ENCODE measurements at regions not wholly inside any gene's neighbourhood (a gene's known extent, or its start where the extent isn't known, plus 50 kb on each side); places are given as distances from the start of the nearest gene placed in this dataset.

DNA sequence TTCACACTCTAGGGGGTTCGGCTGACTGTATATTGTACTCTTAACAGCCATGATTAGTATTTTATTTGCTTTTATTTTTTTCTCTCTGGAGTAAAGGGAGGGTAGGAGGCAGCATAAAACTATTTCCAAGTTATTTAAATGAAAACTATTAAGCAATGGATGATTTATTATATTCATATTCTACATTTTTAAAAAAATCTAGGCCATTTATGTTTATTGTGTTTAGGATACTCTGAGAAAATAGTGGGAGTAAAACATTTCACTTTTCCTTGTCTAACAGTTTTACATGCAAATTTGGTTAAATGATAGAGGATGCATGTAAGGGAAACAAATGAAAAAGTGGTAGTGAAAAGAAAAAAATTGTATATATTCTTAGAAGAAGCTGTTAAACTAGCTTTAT, 276.3 kb downstream of the GAS1 start:
- Histone ChIP-seq H3K36me3 (no peaks in the 10 kb centered on the region), H3K9me3 (ENCODE audit: low read depth) (no peaks in the 10 kb centered on the region), H3K4me3 (no peak overlapping the region), H3K4me1 (ENCODE audit: low read depth) (peaks cover 23% of the 10 kb centered on the region), H3K27ac (no peak overlapping the region), H3K27me3 (no peaks in the 10 kb centered on the region)
- DNase-seq (ENCODE audit: low read depth in 1 of 2, low spot score in 1 of 2), result no peak
- no peak for TF ChIP-seq CTCF (IDR thresholded peaks at IDR 0.05; ENCODE audit: low read depth, low read length)

DNA sequence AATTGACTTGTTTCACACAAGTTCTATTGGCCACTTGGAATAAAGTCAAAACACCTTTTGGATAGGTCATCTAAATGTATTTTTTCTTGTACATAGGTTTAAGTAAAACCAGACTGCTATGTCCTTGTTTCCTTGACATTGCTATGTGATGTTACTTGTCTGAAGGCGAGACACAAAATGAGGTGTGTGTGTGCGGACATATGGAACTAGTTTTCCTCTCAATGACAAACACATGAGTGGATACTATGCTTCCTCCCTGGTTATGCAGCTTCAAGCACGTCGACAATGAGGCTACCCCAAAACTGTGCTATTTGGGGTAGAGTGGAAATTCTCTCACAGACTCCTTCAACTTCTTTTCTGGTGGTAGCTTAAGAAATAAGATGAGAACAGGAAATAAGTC, 276.8 kb downstream of the GAS1 start:
- H3K4me1 ChIP-seq (ENCODE audit: low read depth), result peaks cover 18% of the 10 kb centered on the region
- H3K27me3 ChIP-seq, result no peaks in the 10 kb centered on the region
- H3K36me3 ChIP-seq, result no peaks in the 10 kb centered on the region
- DNase-seq (ENCODE audit: low read depth in 1 of 2, low spot score in 1 of 2), result no peak
- no peak overlapping the region for H3K27ac ChIP-seq
- H3K4me3 ChIP-seq, result no peak overlapping the region
- TF ChIP-seq CTCF (IDR thresholded peaks at IDR 0.05; ENCODE audit: low read depth, low read length), result no peak
- H3K9me3 ChIP-seq (ENCODE audit: low read depth), result no peaks in the 10 kb centered on the region

- Histone ChIP-seq H3K4me1 (ENCODE audit: low read depth) (peaks cover 13% of the 10 kb centered on the region), H3K36me3 (no peaks in the 10 kb centered on the region), H3K27ac (no peak overlapping the region), H3K27me3 (peaks cover 3% of the 10 kb centered on the region), H3K4me3 (no peak overlapping the region), H3K9me3 (ENCODE audit: low read depth) (no peaks in the 10 kb centered on the region)
- no peak for TF ChIP-seq CTCF (IDR thresholded peaks at IDR 0.05; ENCODE audit: low read depth, low read length)
- no peak for DNase-seq (ENCODE audit: low read depth in 1 of 2, low spot score in 1 of 2)
Measured at GRCh38 chr9:86670076-86670475, 277.2 kb downstream of the GAS1 start.

GRCh38 chr9:86669422-86669821, 277.9 kb downstream of the GAS1 start:
- no peak for TF ChIP-seq CTCF (IDR thresholded peaks at IDR 0.05; ENCODE audit: low read depth, low read length)
- no peak for DNase-seq (ENCODE audit: low read depth in 1 of 2, low spot score in 1 of 2)
- H3K4me1 ChIP-seq (ENCODE audit: low read depth), result peaks cover 7% of the 10 kb centered on the region
- no peak overlapping the region for H3K4me3 ChIP-seq
- no peaks in the 10 kb centered on the region for H3K9me3 ChIP-seq (ENCODE audit: low read depth)
- no peaks in the 10 kb centered on the region for H3K36me3 ChIP-seq
- H3K27ac ChIP-seq, result no peak overlapping the region
- H3K27me3 ChIP-seq, result peaks cover 3% of the 10 kb centered on the region

GRCh38 chr9:86668488-86668887, 278.8 kb downstream of the GAS1 start:
- Histone ChIP-seq H3K4me3 (no peak overlapping the region), H3K4me1 (ENCODE audit: low read depth) (peaks cover 4% of the 10 kb centered on the region), H3K27me3 (peaks cover 3% of the 10 kb centered on the region), H3K27ac (no peak overlapping the region), H3K9me3 (ENCODE audit: low read depth) (no peaks in the 10 kb centered on the region), H3K36me3 (no peaks in the 10 kb centered on the region)
- DNase-seq (ENCODE audit: low read depth in 1 of 2, low spot score in 1 of 2), result no peak
- no peak for TF ChIP-seq CTCF (IDR thresholded peaks at IDR 0.05; ENCODE audit: low read depth, low read length)

GRCh38 chr9:86667307-86667706, 280.0 kb downstream of the GAS1 start:
- H3K27me3 ChIP-seq, result peaks cover 3% of the 10 kb centered on the region
- DNase-seq (ENCODE audit: low read depth in 1 of 2, low spot score in 1 of 2), result peak in 1 of 2 donors; percentile 40
- H3K4me3 ChIP-seq, result no peak overlapping the region
- no peak for TF ChIP-seq CTCF (IDR thresholded peaks at IDR 0.05; ENCODE audit: low read depth, low read length)
- H3K4me1 ChIP-seq (ENCODE audit: low read depth), result no peaks in the 10 kb centered on the region
- H3K9me3 ChIP-seq (ENCODE audit: low read depth), result no peaks in the 10 kb centered on the region
- no peaks in the 10 kb centered on the region for H3K36me3 ChIP-seq
- H3K27ac ChIP-seq, result no peak overlapping the region
